NB4 (cell line): ENCODE measurements at regions not wholly inside any gene's neighbourhood (a gene's known extent, or its start where the extent isn't known, plus 50 kb on each side); places are given as distances from the start of the nearest gene placed in this dataset.

Source experiments
- DNase-seq: peaks from one replicate; pipeline ENCODE4 v3.0.0; 2010; ENCODE audit warnings: low read depth
- H3K4me3 ChIP-seq: one replicate; pipeline ENCODE4 v1.5.1; 2011; ENCODE audit warnings: mild to moderate bottlenecking, low read depth, low read length, moderate library complexity
- MYC ChIP-seq: IDR thresholded peaks from 2 replicates; pipeline ENCODE4 v1.6.1; 2011; ENCODE audit warnings: low read depth, low read length
- POLR2A ChIP-seq: IDR thresholded peaks from 2 replicates; pipeline ENCODE4 v1.6.1; 2011; ENCODE audit warnings: mild to moderate bottlenecking; ENCODE audit not compliant: insufficient read length; ENCODE audit errors: extremely low read depth
- TF ChIP-seq, protein P1 (sequence below): IDR thresholded peaks from one replicate; pipeline ENCODE4 v1.5.1; 2012; ENCODE audit warnings: low read depth, low read length
- TF ChIP-seq, protein P2 (sequence below): IDR thresholded peaks from 2 replicates; pipeline ENCODE4 v1.6.1; 2011; ENCODE audit warnings: low read depth, low read length

DNA sequence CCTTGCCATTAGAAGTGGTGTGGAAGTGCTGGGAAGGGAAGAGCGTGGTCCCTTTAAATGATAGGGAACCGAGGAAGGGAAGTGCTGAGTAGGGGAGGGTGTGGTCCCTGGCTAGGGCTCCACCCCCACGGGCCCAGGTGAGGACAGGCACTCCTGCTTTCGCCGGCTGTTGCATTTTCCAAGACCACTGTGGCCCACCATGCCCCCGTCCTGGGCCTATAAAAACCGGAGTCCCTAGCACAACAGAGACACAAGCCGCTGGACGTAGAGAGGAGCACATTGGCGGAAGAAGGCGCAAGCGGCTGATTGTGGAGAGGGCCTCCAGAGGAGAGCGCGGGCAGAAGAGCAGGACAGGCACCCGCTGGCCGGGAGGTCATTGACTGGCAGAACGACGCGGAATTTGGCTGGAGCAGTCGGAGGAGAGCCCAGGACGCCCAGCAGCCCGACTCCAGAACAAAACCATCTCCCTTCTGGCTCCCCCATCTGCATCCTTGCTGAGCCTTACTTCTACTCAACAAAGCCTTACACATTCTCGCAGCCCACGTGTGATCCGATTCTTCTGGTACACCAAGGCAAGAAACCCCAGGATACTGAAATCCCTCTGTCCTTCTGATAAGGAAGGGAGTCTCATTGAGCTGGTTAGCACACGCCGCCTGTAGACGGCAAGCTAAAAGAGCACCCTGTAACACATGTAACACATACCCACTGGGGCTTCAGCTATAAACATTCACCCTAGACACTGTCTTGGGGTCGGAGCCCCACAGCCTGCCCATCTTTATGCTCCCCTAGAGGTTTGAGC, 146.2 kb upstream of the LYZL1 start:
- DNase-seq: no peak
- H3K4me3 ChIP-seq: no peak overlapping the region
- TF ChIP-seq, protein P1, sequence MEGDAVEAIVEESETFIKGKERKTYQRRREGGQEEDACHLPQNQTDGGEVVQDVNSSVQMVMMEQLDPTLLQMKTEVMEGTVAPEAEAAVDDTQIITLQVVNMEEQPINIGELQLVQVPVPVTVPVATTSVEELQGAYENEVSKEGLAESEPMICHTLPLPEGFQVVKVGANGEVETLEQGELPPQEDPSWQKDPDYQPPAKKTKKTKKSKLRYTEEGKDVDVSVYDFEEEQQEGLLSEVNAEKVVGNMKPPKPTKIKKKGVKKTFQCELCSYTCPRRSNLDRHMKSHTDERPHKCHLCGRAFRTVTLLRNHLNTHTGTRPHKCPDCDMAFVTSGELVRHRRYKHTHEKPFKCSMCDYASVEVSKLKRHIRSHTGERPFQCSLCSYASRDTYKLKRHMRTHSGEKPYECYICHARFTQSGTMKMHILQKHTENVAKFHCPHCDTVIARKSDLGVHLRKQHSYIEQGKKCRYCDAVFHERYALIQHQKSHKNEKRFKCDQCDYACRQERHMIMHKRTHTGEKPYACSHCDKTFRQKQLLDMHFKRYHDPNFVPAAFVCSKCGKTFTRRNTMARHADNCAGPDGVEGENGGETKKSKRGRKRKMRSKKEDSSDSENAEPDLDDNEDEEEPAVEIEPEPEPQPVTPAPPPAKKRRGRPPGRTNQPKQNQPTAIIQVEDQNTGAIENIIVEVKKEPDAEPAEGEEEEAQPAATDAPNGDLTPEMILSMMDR: no peak
- TF ChIP-seq POLR2A (no peak), MYC (no peak)
- TF ChIP-seq, protein P2, sequence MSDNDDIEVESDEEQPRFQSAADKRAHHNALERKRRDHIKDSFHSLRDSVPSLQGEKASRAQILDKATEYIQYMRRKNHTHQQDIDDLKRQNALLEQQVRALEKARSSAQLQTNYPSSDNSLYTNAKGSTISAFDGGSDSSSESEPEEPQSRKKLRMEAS: no peak

DNA sequence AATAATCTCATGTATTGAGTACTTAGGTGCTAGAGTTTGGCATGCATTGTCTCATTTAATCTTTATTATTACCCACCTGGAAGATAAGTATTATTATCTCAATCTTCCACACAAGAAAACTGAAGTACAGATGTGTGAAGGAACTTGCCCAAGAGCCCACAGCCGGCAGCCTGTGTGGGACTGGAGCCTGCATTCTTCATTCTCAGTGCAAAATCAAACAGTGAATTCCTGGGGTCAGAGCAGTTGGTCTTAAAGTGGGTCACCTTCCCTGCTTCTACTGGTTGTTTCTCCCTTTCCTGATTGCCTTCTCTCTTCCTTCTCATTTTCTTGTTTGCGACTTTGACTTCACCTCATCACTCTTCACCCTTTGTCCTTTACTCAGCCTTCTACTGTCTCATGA, 144.7 kb upstream of the LYZL1 start:
- no peak for DNase-seq
- TF ChIP-seq, protein P2: no peak
- no peak for TF ChIP-seq POLR2A
- TF ChIP-seq, protein P1: no peak
- no peak for TF ChIP-seq MYC
- no peak overlapping the region for H3K4me3 ChIP-seq

DNA sequence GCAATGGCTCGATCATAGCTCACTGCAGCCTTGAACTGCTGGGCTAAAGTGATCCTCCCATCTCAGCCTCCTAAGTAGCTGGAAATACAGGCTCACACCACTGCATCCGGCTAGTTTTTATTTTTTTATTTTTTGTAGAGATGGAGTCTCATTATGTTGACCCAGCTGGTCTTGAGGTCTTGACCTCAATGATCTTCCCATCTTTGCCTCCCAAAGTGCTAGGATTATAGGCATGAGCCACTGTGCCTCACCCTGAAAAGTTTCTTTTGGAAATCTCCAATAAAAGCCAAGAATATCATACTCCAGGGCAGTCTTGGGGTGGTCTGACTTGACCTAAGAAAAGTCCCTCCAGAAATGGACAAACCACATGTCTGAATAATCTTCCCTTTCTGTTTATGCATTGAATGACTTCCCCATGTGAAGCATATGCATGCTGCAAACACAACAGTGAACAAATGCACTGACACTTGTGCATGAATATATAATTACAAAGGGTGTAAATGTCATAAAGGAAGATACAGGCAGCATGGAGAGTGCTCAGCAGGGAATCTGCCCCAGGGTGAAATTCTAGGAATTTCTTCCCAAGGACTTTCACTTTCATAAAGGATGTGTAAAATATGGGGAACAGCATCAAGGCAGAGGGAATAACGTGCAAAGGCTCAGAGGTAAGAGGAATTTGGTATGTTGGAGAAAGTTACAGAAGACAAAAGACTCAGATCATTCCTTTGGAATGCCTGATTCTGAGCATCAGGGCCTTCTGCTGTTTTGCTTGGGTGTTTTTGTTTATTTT, 142.4 kb upstream of the LYZL1 start:
- no peak for TF ChIP-seq POLR2A
- TF ChIP-seq, protein P1: no peak
- no peak for TF ChIP-seq MYC
- DNase-seq: no peak
- H3K4me3 ChIP-seq: no peak overlapping the region

DNA sequence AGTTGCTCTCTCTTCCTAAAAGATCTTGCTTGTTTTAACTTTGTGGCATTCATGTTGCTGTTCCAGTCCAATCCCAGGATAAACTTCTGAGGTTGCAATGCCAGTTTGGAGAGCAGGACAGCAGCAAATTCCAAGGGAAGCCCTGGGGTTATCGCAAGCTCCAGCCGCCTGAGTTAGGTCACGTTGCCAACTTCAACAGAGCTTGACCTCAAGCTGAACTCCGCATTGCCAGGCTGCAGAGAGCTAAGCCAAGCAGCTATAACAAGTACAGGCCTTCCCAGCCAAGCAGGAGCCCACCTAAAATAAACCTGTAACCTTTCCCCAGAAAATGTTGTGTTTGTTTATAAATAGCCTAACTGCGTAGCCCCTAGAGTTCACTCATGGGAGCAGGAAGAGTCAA, 138.9 kb upstream of the LYZL1 start:
- TF ChIP-seq POLR2A (no peak), MYC (no peak)
- TF ChIP-seq, protein P1: no peak
- TF ChIP-seq, protein P2: no peak
- no peak for DNase-seq

DNA sequence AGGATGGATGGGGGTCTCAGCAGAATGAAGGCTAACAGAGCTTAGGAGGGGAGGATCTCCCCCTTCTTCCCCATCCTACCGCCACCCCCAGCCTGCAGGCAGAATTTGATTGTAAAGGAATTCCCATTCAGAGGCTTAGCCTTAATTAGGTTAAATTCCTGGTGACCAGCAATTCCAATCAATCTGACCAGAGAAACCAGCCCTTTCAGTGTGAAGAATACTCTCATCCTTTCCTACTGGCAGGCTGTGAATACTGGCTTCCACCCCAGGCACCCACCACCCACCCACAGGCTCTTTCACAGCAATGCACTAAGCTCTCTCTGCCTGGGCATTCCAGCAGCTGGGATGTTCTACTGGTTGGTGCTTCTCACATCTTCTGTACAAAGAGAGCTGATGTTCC, 137.9 kb upstream of the LYZL1 start:
- TF ChIP-seq, protein P1: no peak
- no peak for TF ChIP-seq MYC
- no peak for TF ChIP-seq POLR2A
- TF ChIP-seq, protein P2: no peak
- no peak for DNase-seq
- no peak overlapping the region for H3K4me3 ChIP-seq

More for the DNA sequence above, 138.9 kb upstream of the LYZL1 start:
- no peak overlapping the region for H3K4me3 ChIP-seq
